OCI-LY7 (cell line): ENCODE measurements at regions not wholly inside any gene's neighbourhood (a gene's known extent, or its start where the extent isn't known, plus 50 kb on each side); places are given as distances from the start of the nearest gene placed in this dataset.

Source experiments
- EZH2phosphoT487 ChIP-seq: fragments of 200-600 bp; sonication (generic); IDR thresholded peaks from 2 replicates; pipeline ENCODE4 v1.6.1; 2018; ENCODE audit warnings: low read depth, borderline replicate concordance, mild to moderate bottlenecking, mixed run types, antibody characterized with exemption, low read length, moderate library complexity, mixed read lengths
- TF ChIP-seq, protein P1 (sequence below): fragments of 200-600 bp; sonication (generic); conservative IDR thresholded peaks from 2 replicates; pipeline ENCODE4 v1.5.1; 2014; ENCODE audit warnings: mild to moderate bottlenecking, antibody characterized with exemption, low read length, moderate library complexity, mixed read lengths

DNA sequence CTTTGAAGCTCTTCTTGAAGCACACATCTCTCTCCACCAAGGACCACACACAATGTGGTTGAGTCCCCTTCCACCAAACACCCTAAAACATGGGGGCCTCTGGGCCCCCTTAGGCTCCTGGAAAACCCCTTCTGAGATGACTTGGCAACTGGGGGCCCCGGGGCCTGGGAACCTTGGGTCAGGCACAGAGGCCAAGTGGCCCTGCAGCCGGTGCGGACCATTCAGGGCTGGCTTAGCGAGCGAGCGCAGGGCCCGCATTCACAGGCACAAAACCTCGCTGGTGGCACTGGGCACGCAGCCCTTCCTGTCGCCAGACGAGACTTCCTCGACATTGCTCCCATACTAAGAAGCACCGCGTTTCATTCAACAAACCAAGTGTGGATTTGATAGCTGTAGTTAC is 111.2 kb upstream of the ID2 start:
- TF ChIP-seq, protein P1, sequence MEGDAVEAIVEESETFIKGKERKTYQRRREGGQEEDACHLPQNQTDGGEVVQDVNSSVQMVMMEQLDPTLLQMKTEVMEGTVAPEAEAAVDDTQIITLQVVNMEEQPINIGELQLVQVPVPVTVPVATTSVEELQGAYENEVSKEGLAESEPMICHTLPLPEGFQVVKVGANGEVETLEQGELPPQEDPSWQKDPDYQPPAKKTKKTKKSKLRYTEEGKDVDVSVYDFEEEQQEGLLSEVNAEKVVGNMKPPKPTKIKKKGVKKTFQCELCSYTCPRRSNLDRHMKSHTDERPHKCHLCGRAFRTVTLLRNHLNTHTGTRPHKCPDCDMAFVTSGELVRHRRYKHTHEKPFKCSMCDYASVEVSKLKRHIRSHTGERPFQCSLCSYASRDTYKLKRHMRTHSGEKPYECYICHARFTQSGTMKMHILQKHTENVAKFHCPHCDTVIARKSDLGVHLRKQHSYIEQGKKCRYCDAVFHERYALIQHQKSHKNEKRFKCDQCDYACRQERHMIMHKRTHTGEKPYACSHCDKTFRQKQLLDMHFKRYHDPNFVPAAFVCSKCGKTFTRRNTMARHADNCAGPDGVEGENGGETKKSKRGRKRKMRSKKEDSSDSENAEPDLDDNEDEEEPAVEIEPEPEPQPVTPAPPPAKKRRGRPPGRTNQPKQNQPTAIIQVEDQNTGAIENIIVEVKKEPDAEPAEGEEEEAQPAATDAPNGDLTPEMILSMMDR, result no peak
- no peak for TF ChIP-seq EZH2phosphoT487
